Endothelial cell (in vitro differentiated cells): ENCODE measurements at regions not wholly inside any gene's neighbourhood (a gene's known extent, or its start where the extent isn't known, plus 50 kb on each side); places are given as distances from the start of the nearest gene placed in this dataset.

Experiments
- DNase-seq: peaks from one replicate; pipeline ENCODE4 v3.0.0; 2021; ENCODE audit warnings: low spot score
- H3K27ac Mint-ChIP-seq: one replicate; pipeline ENCODE4 v1.8.0; 2021; ENCODE audit warnings: mixed read lengths, inconsistent platforms; ENCODE audit not compliant: unreplicated experiment
- H3K27me3 Mint-ChIP-seq: one replicate; pipeline ENCODE4 v1.8.0; 2021; ENCODE audit warnings: mild to moderate bottlenecking, moderate library complexity, mixed read lengths, inconsistent platforms; ENCODE audit not compliant: unreplicated experiment
- H3K36me3 Mint-ChIP-seq: one replicate; pipeline ENCODE4 v1.8.0; 2021; ENCODE audit warnings: mild to moderate bottlenecking, low read depth, mixed read lengths, inconsistent platforms; ENCODE audit not compliant: unreplicated experiment
- H3K4me1 Mint-ChIP-seq: one replicate; pipeline ENCODE4 v1.8.0; 2021; ENCODE audit warnings: mild to moderate bottlenecking, mixed read lengths, inconsistent platforms; ENCODE audit not compliant: unreplicated experiment
- H3K4me3 Mint-ChIP-seq: one replicate; pipeline ENCODE4 v1.8.0; 2021; ENCODE audit warnings: mild to moderate bottlenecking, mixed read lengths, inconsistent platforms; ENCODE audit not compliant: unreplicated experiment
- H3K9me3 Mint-ChIP-seq: one replicate; pipeline ENCODE4 v1.8.0; 2021; ENCODE audit warnings: mixed read lengths, inconsistent platforms; ENCODE audit not compliant: unreplicated experiment
- TF ChIP-seq, protein P1 (sequence below): fragments of 200-600 bp; sonication (generic); IDR thresholded peaks from one replicate; pipeline ENCODE4 v1.5.0; 2021; ENCODE audit warnings: antibody characterized with exemption; ENCODE audit not compliant: unreplicated experiment

- no peaks in the 10 kb centered on the region for H3K36me3 Mint-ChIP-seq
- H3K4me3 Mint-ChIP-seq = no peak overlapping the region
- no peak overlapping the region for H3K27ac Mint-ChIP-seq
- H3K4me1 Mint-ChIP-seq = no peaks in the 10 kb centered on the region
- no peaks in the 10 kb centered on the region for H3K27me3 Mint-ChIP-seq
- DNase-seq = no peak
- H3K9me3 Mint-ChIP-seq = no peaks in the 10 kb centered on the region
- TF ChIP-seq, protein P1, sequence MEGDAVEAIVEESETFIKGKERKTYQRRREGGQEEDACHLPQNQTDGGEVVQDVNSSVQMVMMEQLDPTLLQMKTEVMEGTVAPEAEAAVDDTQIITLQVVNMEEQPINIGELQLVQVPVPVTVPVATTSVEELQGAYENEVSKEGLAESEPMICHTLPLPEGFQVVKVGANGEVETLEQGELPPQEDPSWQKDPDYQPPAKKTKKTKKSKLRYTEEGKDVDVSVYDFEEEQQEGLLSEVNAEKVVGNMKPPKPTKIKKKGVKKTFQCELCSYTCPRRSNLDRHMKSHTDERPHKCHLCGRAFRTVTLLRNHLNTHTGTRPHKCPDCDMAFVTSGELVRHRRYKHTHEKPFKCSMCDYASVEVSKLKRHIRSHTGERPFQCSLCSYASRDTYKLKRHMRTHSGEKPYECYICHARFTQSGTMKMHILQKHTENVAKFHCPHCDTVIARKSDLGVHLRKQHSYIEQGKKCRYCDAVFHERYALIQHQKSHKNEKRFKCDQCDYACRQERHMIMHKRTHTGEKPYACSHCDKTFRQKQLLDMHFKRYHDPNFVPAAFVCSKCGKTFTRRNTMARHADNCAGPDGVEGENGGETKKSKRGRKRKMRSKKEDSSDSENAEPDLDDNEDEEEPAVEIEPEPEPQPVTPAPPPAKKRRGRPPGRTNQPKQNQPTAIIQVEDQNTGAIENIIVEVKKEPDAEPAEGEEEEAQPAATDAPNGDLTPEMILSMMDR = no peak
These were observed 187.5 kb upstream of the PLXNA2 start for GRCh38 chr1:208431721-208432120.

DNA sequence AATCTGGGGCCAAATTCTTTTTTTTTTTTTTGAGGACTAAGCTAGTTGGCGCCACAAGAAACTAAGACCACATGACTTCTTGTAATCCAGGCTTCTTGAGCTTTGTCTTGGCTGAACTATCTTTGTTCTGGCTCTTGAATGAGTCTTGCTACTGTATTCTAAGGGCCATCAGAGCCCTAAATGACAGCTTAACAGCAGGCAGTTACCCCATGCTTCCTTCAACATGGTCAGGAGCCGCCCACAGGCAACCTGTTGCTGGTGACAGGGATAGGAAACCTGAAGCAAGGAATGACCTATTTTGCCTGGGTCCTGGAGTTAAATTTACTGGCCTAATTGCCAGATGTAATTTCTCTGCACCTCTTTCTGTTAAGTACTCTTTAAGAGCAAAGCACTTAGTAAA, 188.2 kb upstream of the PLXNA2 start:
- no peak for DNase-seq
- H3K9me3 Mint-ChIP-seq = no peaks in the 10 kb centered on the region
- H3K27me3 Mint-ChIP-seq = no peaks in the 10 kb centered on the region
- no peak overlapping the region for H3K4me3 Mint-ChIP-seq
- H3K4me1 Mint-ChIP-seq = no peaks in the 10 kb centered on the region
- no peaks in the 10 kb centered on the region for H3K36me3 Mint-ChIP-seq
- no peak overlapping the region for H3K27ac Mint-ChIP-seq
- TF ChIP-seq, protein P1 = no peak

DNA sequence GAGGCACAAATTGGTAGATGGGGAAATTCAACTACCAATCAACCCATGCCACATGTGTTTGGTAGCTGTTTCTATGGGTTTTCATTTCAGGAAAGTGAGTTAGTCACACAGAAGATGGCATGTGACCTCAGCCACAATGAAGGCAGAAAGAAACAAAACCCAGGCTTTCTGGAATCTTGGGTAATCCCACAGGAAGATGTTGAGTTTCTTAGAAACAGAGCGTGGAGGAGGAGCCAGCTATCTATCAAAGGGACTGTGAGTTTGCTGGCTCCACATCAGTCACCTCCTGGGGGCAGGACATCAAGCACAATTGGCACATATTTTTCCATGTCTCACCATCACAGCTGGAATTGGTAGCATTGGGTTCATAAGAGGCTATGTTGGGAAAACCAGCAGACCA, 188.9 kb upstream of the PLXNA2 start:
- DNase-seq = no peak
- Mint-ChIP-seq H3K27me3 (no peaks in the 10 kb centered on the region), H3K27ac (no peak overlapping the region), H3K36me3 (no peaks in the 10 kb centered on the region), H3K4me1 (no peaks in the 10 kb centered on the region), H3K9me3 (no peaks in the 10 kb centered on the region), H3K4me3 (no peak overlapping the region)
- TF ChIP-seq, protein P1 = no peak

GRCh38 chr1:208433971-208434370, 189.8 kb upstream of the PLXNA2 start:
- DNase-seq = no peak
- Mint-ChIP-seq H3K36me3 (no peaks in the 10 kb centered on the region), H3K4me1 (no peaks in the 10 kb centered on the region), H3K27ac (no peak overlapping the region), H3K9me3 (no peaks in the 10 kb centered on the region), H3K4me3 (no peak overlapping the region), H3K27me3 (no peaks in the 10 kb centered on the region)
- TF ChIP-seq, protein P1 = no peak

DNA sequence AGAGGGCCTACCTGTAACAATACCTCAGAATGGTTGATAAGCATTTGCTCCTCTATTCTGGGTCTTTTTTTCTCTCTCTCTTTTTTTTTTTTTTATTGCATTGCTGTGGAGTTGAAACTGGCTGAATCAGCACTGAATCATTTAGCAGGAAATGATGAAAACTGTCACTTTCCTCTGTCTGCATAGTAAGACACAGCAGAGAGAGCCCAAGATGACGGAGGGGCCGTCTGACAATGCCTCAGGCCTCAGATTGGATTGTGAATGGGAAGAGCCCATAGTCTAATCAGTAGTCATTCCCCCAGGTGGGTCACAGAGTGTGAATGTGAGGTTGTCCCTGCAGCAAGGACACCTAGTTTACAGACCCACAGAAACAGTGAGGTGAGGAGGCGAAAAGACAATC, 193.2 kb upstream of the PLXNA2 start:
- no peaks in the 10 kb centered on the region for H3K4me1 Mint-ChIP-seq
- H3K36me3 Mint-ChIP-seq = no peaks in the 10 kb centered on the region
- H3K4me3 Mint-ChIP-seq = no peak overlapping the region
- TF ChIP-seq, protein P1 = no peak
- DNase-seq = no peak
- no peak overlapping the region for H3K27ac Mint-ChIP-seq
- no peaks in the 10 kb centered on the region for H3K27me3 Mint-ChIP-seq
- H3K9me3 Mint-ChIP-seq = no peaks in the 10 kb centered on the region
